ENCODE measurements at regions not wholly inside any gene's neighbourhood (a gene's known extent, or its start where the extent isn't known, plus 50 kb on each side); places are given as distances from the start of the nearest gene placed in this dataset.

GRCh38 chr4:164115236-164115635 is 620.7 kb downstream of the TMA16 start:
- TF ChIP-seq, protein P1, sequence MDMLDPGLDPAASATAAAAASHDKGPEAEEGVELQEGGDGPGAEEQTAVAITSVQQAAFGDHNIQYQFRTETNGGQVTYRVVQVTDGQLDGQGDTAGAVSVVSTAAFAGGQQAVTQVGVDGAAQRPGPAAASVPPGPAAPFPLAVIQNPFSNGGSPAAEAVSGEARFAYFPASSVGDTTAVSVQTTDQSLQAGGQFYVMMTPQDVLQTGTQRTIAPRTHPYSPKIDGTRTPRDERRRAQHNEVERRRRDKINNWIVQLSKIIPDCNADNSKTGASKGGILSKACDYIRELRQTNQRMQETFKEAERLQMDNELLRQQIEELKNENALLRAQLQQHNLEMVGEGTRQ (IDR thresholded peaks at IDR 0.05), result no peak
- no peak for TF ChIP-seq CTCF (IDR thresholded peaks at IDR 0.05)

Measured in A549 (cell line).